ENCODE measurements at regions not wholly inside any gene's neighbourhood (a gene's known extent, or its start where the extent isn't known, plus 50 kb on each side); places are given as distances from the start of the nearest gene placed in this dataset.

DNA sequence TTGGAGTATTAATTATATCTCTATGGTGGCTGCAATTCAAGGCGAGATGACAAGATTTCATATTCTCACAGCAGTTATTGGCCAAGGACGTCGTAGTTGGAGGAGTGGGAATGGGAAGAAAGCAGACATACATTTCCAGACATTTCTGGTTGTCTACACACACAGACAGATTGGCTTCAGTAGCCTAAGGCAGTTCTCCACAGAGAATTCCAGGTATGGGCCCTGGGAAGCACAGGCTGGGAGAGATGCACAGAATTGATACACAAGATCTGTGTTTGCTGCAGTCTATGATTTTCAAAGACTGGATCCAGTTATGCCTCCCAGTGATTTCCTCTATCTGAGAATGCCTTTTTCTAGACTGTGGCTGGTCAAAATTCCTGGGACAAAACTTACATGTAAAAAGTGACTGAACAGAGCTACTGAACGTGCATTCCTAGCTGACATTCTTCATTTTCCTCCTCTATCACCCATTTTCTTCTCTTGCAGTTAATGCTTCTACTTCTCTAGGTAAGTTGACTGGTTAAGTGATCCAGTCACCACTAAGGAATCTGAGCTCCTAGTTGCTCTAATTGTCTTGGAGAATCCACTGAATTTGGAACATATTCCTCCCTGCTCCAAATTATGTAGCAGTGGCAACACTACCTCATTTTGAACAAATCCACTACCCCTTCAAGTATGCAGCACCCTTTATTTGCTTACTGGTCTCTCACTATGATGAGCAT, 386.7 kb upstream of the CDH7 start:
- peak overlapping the region in 2 of 3 experiments; percentile 32 to 93; a peak in 2 of 7 replicates for H3K27ac Mint-ChIP-seq

More for the DNA sequence above, 386.7 kb upstream of the CDH7 start:
- Mint-ChIP-seq H3K27me3 (ENCODE audit: low read depth) (no peaks in the 10 kb centered on the region), H3K4me1 (peaks cover 31 to 33% of the 10 kb centered on the region in 2 experiments), H3K36me3 (ENCODE audit: insufficient read depth in 1 of 3, low read depth in 3 of 3) (no peaks in the 10 kb centered on the region), H3K4me3 (no peak overlapping the region; a peak in 1 of 5 replicates), H3K9me3 (no peaks in the 10 kb centered on the region)
- WGBS (ENCODE audit: extremely low coverage, insufficient read length, low lambda C conversion rate), result no CpG with 5 or more reads among the region's 4 CpGs
- no peak overlapping the region for H2BK20ac ChIP-seq (ENCODE audit: low read depth, low read length, poor library complexity, severe bottlenecking)
- no peak overlapping the region for H3K9ac ChIP-seq (ENCODE audit: extremely low read depth, insufficient read length, low read length)
- H3T11ph ChIP-seq (ENCODE audit: low read length), result no peak overlapping the region
- H2BK120ac ChIP-seq (ENCODE audit: low read depth, low read length, poor library complexity, severe bottlenecking), result no peak overlapping the region
- H2AFZ ChIP-seq (ENCODE audit: low read length), result no peak overlapping the region
- no peak overlapping the region for H3K18ac ChIP-seq (ENCODE audit: insufficient read length, low read depth, low read length)
- H3K23me2 ChIP-seq (ENCODE audit: insufficient read length, low read depth, low read length, poor library complexity, severe bottlenecking), result no peaks in the 10 kb centered on the region
- no peak overlapping the region for H4K91ac ChIP-seq (ENCODE audit: insufficient read length, low read depth, low read length)
- no peak overlapping the region for H3K4me2 ChIP-seq (ENCODE audit: insufficient read depth, insufficient read length, low read length)
- H4K20me1 ChIP-seq (ENCODE audit: control insufficient read depth, insufficient read depth, insufficient read length), result no peaks in the 10 kb centered on the region
- no peak overlapping the region for H2BK15ac ChIP-seq (ENCODE audit: low read depth, low read length)
- H3K9me3 ChIP-seq (ENCODE audit: control insufficient read depth, low read depth, low read length), result no peaks in the 10 kb centered on the region
- H3K23ac ChIP-seq (ENCODE audit: insufficient read length, low read depth, low read length), result no peak overlapping the region
- H3K27me3 ChIP-seq (ENCODE audit: insufficient read depth, low read length), result no peaks in the 10 kb centered on the region
- H4K8ac ChIP-seq (replicated peaks; ENCODE audit: insufficient read length, low read depth, low read length), result no peak overlapping the region
- H3K4ac ChIP-seq (ENCODE audit: low read depth, low read length), result no peak overlapping the region
- peaks cover 22% of the 10 kb centered on the region for H3K4me1 ChIP-seq (ENCODE audit: insufficient read depth, low read length)
- DNase-seq, result no peak
- no peak overlapping the region for H2BK5ac ChIP-seq (ENCODE audit: insufficient read length, low read length)
- H3K79me2 ChIP-seq (ENCODE audit: insufficient read depth, low read length), result no peaks in the 10 kb centered on the region
- H3K56ac ChIP-seq (ENCODE audit: insufficient read length, low read depth, low read length), result no peak overlapping the region
- H2AK5ac ChIP-seq (ENCODE audit: insufficient read length, low read length), result no peak overlapping the region
- no peak overlapping the region for H3K27ac ChIP-seq (ENCODE audit: insufficient read length, low read depth, low read length)
- H4K5ac ChIP-seq (ENCODE audit: insufficient read length, low read depth, low read length), result no peak overlapping the region
- H3K14ac ChIP-seq (ENCODE audit: insufficient read depth, low read length), result no peak overlapping the region
- H3K79me1 ChIP-seq (ENCODE audit: insufficient read depth, low read depth, low read length, poor library complexity, severe bottlenecking), result no peaks in the 10 kb centered on the region
- TF ChIP-seq, protein P1, sequence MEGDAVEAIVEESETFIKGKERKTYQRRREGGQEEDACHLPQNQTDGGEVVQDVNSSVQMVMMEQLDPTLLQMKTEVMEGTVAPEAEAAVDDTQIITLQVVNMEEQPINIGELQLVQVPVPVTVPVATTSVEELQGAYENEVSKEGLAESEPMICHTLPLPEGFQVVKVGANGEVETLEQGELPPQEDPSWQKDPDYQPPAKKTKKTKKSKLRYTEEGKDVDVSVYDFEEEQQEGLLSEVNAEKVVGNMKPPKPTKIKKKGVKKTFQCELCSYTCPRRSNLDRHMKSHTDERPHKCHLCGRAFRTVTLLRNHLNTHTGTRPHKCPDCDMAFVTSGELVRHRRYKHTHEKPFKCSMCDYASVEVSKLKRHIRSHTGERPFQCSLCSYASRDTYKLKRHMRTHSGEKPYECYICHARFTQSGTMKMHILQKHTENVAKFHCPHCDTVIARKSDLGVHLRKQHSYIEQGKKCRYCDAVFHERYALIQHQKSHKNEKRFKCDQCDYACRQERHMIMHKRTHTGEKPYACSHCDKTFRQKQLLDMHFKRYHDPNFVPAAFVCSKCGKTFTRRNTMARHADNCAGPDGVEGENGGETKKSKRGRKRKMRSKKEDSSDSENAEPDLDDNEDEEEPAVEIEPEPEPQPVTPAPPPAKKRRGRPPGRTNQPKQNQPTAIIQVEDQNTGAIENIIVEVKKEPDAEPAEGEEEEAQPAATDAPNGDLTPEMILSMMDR (conservative IDR thresholded peaks at IDR 0.05), result no peak
- H2BK12ac ChIP-seq (ENCODE audit: insufficient read length, low read depth, low read length), result no peak overlapping the region
